Mesendoderm (in vitro differentiated cells): ENCODE measurements at regions not wholly inside any gene's neighbourhood (a gene's known extent, or its start where the extent isn't known, plus 50 kb on each side); places are given as distances from the start of the nearest gene placed in this dataset.
"Not testable (repeated sequence)": the region's sequence is repeated elsewhere in the genome, so short reads cannot be mapped to it uniquely, and the experiment has no call there.

Experiments used
- DNase-seq: peaks from one replicate; pipeline ENCODE4 v3.0.0; 2013
- H2AK5ac ChIP-seq: 2 replicates; pipeline ENCODE4 v1.6.1; 2013; ENCODE audit warnings: low read length, inconsistent platforms
- H2BK120ac ChIP-seq: 2 replicates; pipeline ENCODE4 v1.6.1; 2013; ENCODE audit warnings: low read depth, mild to moderate bottlenecking, low read length, moderate library complexity, mixed read lengths
- H2BK15ac ChIP-seq: replicated peaks from 2 replicates; pipeline ENCODE4 v1.6.1; 2013; ENCODE audit warnings: low read depth, mild to moderate bottlenecking, moderate library complexity
- H2BK5ac ChIP-seq: 2 replicates; pipeline ENCODE4 v1.6.1; 2013; ENCODE audit warnings: low read length, inconsistent platforms
- H3K18ac ChIP-seq: 2 replicates; pipeline ENCODE4 v1.6.1; 2013; ENCODE audit warnings: mild to moderate bottlenecking, low read length, mixed read lengths
- H3K23ac ChIP-seq: one replicate; pipeline ENCODE4 v1.6.1; 2013; ENCODE audit warnings: low read length
- H3K27ac ChIP-seq: 2 replicates; pipeline ENCODE4 v1.5.1; 2013; ENCODE audit warnings: low read depth, mild to moderate bottlenecking, inconsistent platforms, low read length, moderate library complexity
- H3K27me3 ChIP-seq: 2 replicates; pipeline ENCODE4 v1.6.1; 2013; ENCODE audit warnings: low read length, control low read depth, mild to moderate bottlenecking, inconsistent platforms; ENCODE audit not compliant: insufficient read depth, poor library complexity
- H3K36me3 ChIP-seq: 2 replicates; pipeline ENCODE4 v1.6.1; 2013; ENCODE audit warnings: low read length, inconsistent platforms; ENCODE audit not compliant: control insufficient read depth, insufficient read depth
- H3K4ac ChIP-seq: one replicate; pipeline ENCODE4 v1.6.1; 2013; ENCODE audit warnings: low read depth, mild to moderate bottlenecking, low read length, moderate library complexity
- H3K4me1 ChIP-seq: 2 replicates; pipeline ENCODE4 v1.6.1; 2013; ENCODE audit warnings: low read depth, low read length, inconsistent platforms; ENCODE audit not compliant: control insufficient read depth
- H3K4me2 ChIP-seq: 2 replicates; pipeline ENCODE4 v1.6.1; 2013; ENCODE audit warnings: low read length
- H3K4me3 ChIP-seq: 2 replicates; pipeline ENCODE4 v1.5.1; 2013; ENCODE audit warnings: mild to moderate bottlenecking, low read length
- H3K56ac ChIP-seq: one replicate; pipeline ENCODE4 v1.6.1; 2013; ENCODE audit warnings: low read length
- H3K79me1 ChIP-seq: 2 replicates; pipeline ENCODE4 v1.6.1; 2013; ENCODE audit warnings: low read length, inconsistent platforms
- H3K79me2 ChIP-seq: 2 replicates; pipeline ENCODE4 v1.6.1; 2013; ENCODE audit warnings: mild to moderate bottlenecking, low read length; ENCODE audit not compliant: control insufficient read depth, insufficient read depth
- H3K9ac ChIP-seq: 2 replicates; pipeline ENCODE4 v1.6.1; 2013; ENCODE audit warnings: low read length, inconsistent platforms
- H4K5ac ChIP-seq: one replicate; pipeline ENCODE4 v1.6.1; 2013; ENCODE audit warnings: low read length
- H4K8ac ChIP-seq: one replicate; pipeline ENCODE4 v1.6.1; 2013; ENCODE audit warnings: low read depth, mild to moderate bottlenecking, control low read depth, low read length, moderate library complexity
- WGBS: extraction: QIAGEN DNeasy Blood & Tissue Kit; methylation state at CpG from one replicate; pipeline ENCODE4 v1.1.7; 2013; ENCODE audit warnings: low lambda C conversion rate, missing lambda C conversion rate; ENCODE audit not compliant: insufficient coverage; ENCODE audit errors: extremely low coverage; 5-methylcytosine and 5-hydroxymethylcytosine counted together

GRCh38 chr2:133647386-133647785, 79.1 kb upstream of the NCKAP5 start:
- H2BK5ac ChIP-seq, H3K27me3 ChIP-seq, H3K4me3 ChIP-seq, H2AK5ac ChIP-seq, H3K79me1 ChIP-seq, H4K5ac ChIP-seq, H3K4me2 ChIP-seq, H3K56ac ChIP-seq, H3K4me1 ChIP-seq, H3K18ac ChIP-seq, H2BK120ac ChIP-seq, DNase-seq, H4K8ac ChIP-seq, H3K36me3 ChIP-seq, H3K23ac ChIP-seq, H3K27ac ChIP-seq, H3K9ac ChIP-seq, H3K79me2 ChIP-seq, H3K4ac ChIP-seq, H2BK15ac ChIP-seq: not testable (repeated sequence)
- no CpG with 5 or more reads among the region's 1 CpG for WGBS

- Histone ChIP-seq H3K4me3 (no peak overlapping the region), H3K4ac (no peak overlapping the region), H3K4me1 (no peaks in the 10 kb centered on the region), H3K36me3 (no peaks in the 10 kb centered on the region), H3K18ac (no peak overlapping the region), H3K79me1 (no peaks in the 10 kb centered on the region), H3K9ac (no peak overlapping the region), H3K79me2 (no peaks in the 10 kb centered on the region), H2AK5ac (no peak overlapping the region), H2BK120ac (no peak overlapping the region), H4K5ac (no peak overlapping the region), H2BK15ac (no peak overlapping the region), H3K23ac (no peak overlapping the region), H3K56ac (no peak overlapping the region), H3K4me2 (no peak overlapping the region), H2BK5ac (no peak overlapping the region), H4K8ac (no peak overlapping the region), H3K27me3 (no peaks in the 10 kb centered on the region), H3K27ac (no peak overlapping the region)
- WGBS = no CpG with 5 or more reads among the region's 2 CpGs
- no peak for DNase-seq
Measured at GRCh38 chr2:133651861-133652260, 83.6 kb upstream of the NCKAP5 start.

- no peak overlapping the region for H3K56ac ChIP-seq
- no peak for DNase-seq
- H3K27me3 ChIP-seq = no peaks in the 10 kb centered on the region
- H2BK15ac ChIP-seq = no peak overlapping the region
- no peak overlapping the region for H3K18ac ChIP-seq
- no peaks in the 10 kb centered on the region for H3K79me2 ChIP-seq
- no peak overlapping the region for H2BK5ac ChIP-seq
- no peak overlapping the region for H3K23ac ChIP-seq
- H3K4me3 ChIP-seq = no peak overlapping the region
- H4K5ac ChIP-seq = no peak overlapping the region
- H3K4me1 ChIP-seq = no peaks in the 10 kb centered on the region
- H2AK5ac ChIP-seq = no peak overlapping the region
- no peaks in the 10 kb centered on the region for H3K79me1 ChIP-seq
- H3K9ac ChIP-seq = no peak overlapping the region
- H3K4me2 ChIP-seq = no peak overlapping the region
- no peak overlapping the region for H4K8ac ChIP-seq
- H3K36me3 ChIP-seq = no peaks in the 10 kb centered on the region
- H2BK120ac ChIP-seq = no peak overlapping the region
- no CpG with 5 or more reads among the region's 4 CpGs for WGBS
- H3K4ac ChIP-seq = no peak overlapping the region
- H3K27ac ChIP-seq = no peak overlapping the region
Measured at GRCh38 chr2:133652398-133652797, 84.1 kb upstream of the NCKAP5 start.

- Histone ChIP-seq H3K4me2 (no peak overlapping the region), H3K18ac (no peak overlapping the region), H3K36me3 (no peaks in the 10 kb centered on the region), H3K79me2 (no peaks in the 10 kb centered on the region), H3K4me1 (no peaks in the 10 kb centered on the region), H3K56ac (no peak overlapping the region), H2BK15ac (no peak overlapping the region), H2AK5ac (no peak overlapping the region), H3K27ac (no peak overlapping the region), H3K4ac (no peak overlapping the region), H4K5ac (no peak overlapping the region), H2BK120ac (no peak overlapping the region), H3K23ac (no peak overlapping the region), H3K79me1 (no peaks in the 10 kb centered on the region), H3K4me3 (no peak overlapping the region), H3K27me3 (no peaks in the 10 kb centered on the region), H4K8ac (no peak overlapping the region), H3K9ac (no peak overlapping the region), H2BK5ac (no peak overlapping the region)
- no peak for DNase-seq
Measured at GRCh38 chr2:133653056-133653455, 84.8 kb upstream of the NCKAP5 start.

GRCh38 chr2:133654949-133655348, 86.7 kb upstream of the NCKAP5 start:
- H2BK120ac ChIP-seq = no peak overlapping the region
- no peaks in the 10 kb centered on the region for H3K79me1 ChIP-seq
- H3K79me2 ChIP-seq = no peaks in the 10 kb centered on the region
- H4K5ac ChIP-seq = no peak overlapping the region
- H3K4ac ChIP-seq = no peak overlapping the region
- H2BK15ac ChIP-seq = no peak overlapping the region
- H3K27ac ChIP-seq = no peak overlapping the region
- H4K8ac ChIP-seq = no peak overlapping the region
- no peaks in the 10 kb centered on the region for H3K36me3 ChIP-seq
- DNase-seq = no peak
- H3K9ac ChIP-seq = no peak overlapping the region
- no peak overlapping the region for H2AK5ac ChIP-seq
- H3K18ac ChIP-seq = no peak overlapping the region
- H3K23ac ChIP-seq = no peak overlapping the region
- H3K4me3 ChIP-seq = no peak overlapping the region
- H3K27me3 ChIP-seq = no peaks in the 10 kb centered on the region
- no peak overlapping the region for H3K4me2 ChIP-seq
- no peak overlapping the region for H2BK5ac ChIP-seq
- H3K56ac ChIP-seq = no peak overlapping the region
- H3K4me1 ChIP-seq = no peaks in the 10 kb centered on the region

GRCh38 chr2:133655610-133656009, 87.3 kb upstream of the NCKAP5 start:
- no peak overlapping the region for H4K5ac ChIP-seq
- no peak overlapping the region for H2BK15ac ChIP-seq
- WGBS = no CpG with 5 or more reads among the region's 1 CpG
- H3K4me1 ChIP-seq = no peaks in the 10 kb centered on the region
- no peak for DNase-seq
- no peak overlapping the region for H3K4me2 ChIP-seq
- no peak overlapping the region for H3K4ac ChIP-seq
- no peak overlapping the region for H2BK5ac ChIP-seq
- H4K8ac ChIP-seq = no peak overlapping the region
- H3K4me3 ChIP-seq = no peak overlapping the region
- H3K27ac ChIP-seq = no peak overlapping the region
- no peak overlapping the region for H3K18ac ChIP-seq
- no peak overlapping the region for H3K56ac ChIP-seq
- H3K79me2 ChIP-seq = no peaks in the 10 kb centered on the region
- H3K9ac ChIP-seq = no peak overlapping the region
- no peak overlapping the region for H2BK120ac ChIP-seq
- no peak overlapping the region for H2AK5ac ChIP-seq
- H3K27me3 ChIP-seq = no peaks in the 10 kb centered on the region
- no peaks in the 10 kb centered on the region for H3K79me1 ChIP-seq
- H3K23ac ChIP-seq = no peak overlapping the region
- no peaks in the 10 kb centered on the region for H3K36me3 ChIP-seq
